CD14-positive monocyte (primary cell): ENCODE measurements at regions not wholly inside any gene's neighbourhood (a gene's known extent, or its start where the extent isn't known, plus 50 kb on each side); places are given as distances from the start of the nearest gene placed in this dataset.

Source experiments
- DNase-seq, 3 donors: peaks; one replicate each; pipeline ENCODE4 v3.0.0-alpha.2; 2011 to 2022
- H2AFZ ChIP-seq: 2 replicates; pipeline ENCODE4 v1.6.0; 2012; ENCODE audit warnings: mild to moderate bottlenecking, low read depth, low read length, inconsistent platforms; ENCODE audit not compliant: insufficient read depth, poor library complexity, severe bottlenecking
- H3K27ac ChIP-seq, 2 donors: 1 replicate in 1 of 2; 2 replicates in 1 of 2; pipeline ENCODE4 v1.5.1; 2012 to 2013; ENCODE audit warnings: low read length in 2 of 2, control low read depth in 1 of 2, inconsistent platforms in 1 of 2, low read depth in 1 of 2, mild to moderate bottlenecking in 1 of 2
- H3K27me3 ChIP-seq, 2 donors: one replicate each; pipeline versions ENCODE4 v1.6.0 to v1.6.1; 2011 to 2013; ENCODE audit warnings: low read length in 2 of 2; ENCODE audit not compliant: control insufficient read depth in 2 of 2, insufficient read depth in 2 of 2
- H3K36me3 ChIP-seq, 2 donors: replicated peaks in 1 of 2; 1 replicate in 1 of 2; 2 replicates in 1 of 2; pipeline versions ENCODE4 v1.5.1 to v1.6.1; 2012 to 2013; ENCODE audit warnings: low read length in 2 of 2, control low read depth in 1 of 2, inconsistent platforms in 1 of 2, mild to moderate bottlenecking in 1 of 2; ENCODE audit not compliant: insufficient read depth in 2 of 2, control insufficient read depth in 1 of 2
- H3K4me1 ChIP-seq, 2 donors: 1 replicate in 1 of 2; 2 replicates in 1 of 2; pipeline versions ENCODE4 v1.5.1 to v1.6.1; 2012 to 2013; ENCODE audit warnings: low read length in 2 of 2, control low read depth in 1 of 2, inconsistent platforms in 1 of 2, mild to moderate bottlenecking in 1 of 2, moderate library complexity in 1 of 2; ENCODE audit not compliant: insufficient read depth in 2 of 2, control insufficient read depth in 1 of 2
- H3K4me2 ChIP-seq: replicated peaks from 2 replicates; pipeline ENCODE3; 2012; ENCODE audit warnings: low read length, moderate library complexity, mild to moderate bottlenecking; ENCODE audit not compliant: poor library complexity, severe bottlenecking; ENCODE audit errors: extremely low read depth
- H3K4me3 ChIP-seq, 3 experiments: fragments of 200-600 bp in 1 of 3; sonication (generic) in 1 of 3; replicated peaks in 1 of 3; 1 replicate in 2 of 3; 2 replicates in 1 of 3; pipeline ENCODE4 v1.5.1; 2011 to 2013; ENCODE audit warnings: low read length in 3 of 3, mild to moderate bottlenecking in 3 of 3, control low read depth in 2 of 3, low read depth in 2 of 3, inconsistent platforms in 1 of 3, moderate library complexity in 1 of 3
- H3K79me2 ChIP-seq: 2 replicates; pipeline ENCODE4 v1.6.0; 2012; ENCODE audit warnings: mild to moderate bottlenecking, control low read depth, inconsistent platforms, low read length, moderate library complexity; ENCODE audit not compliant: insufficient read depth
- H3K9ac ChIP-seq: 2 replicates; pipeline ENCODE4 v1.6.0; 2017; ENCODE audit warnings: low read length, mild to moderate bottlenecking; ENCODE audit not compliant: insufficient read depth, poor library complexity, severe bottlenecking
- H3K9me3 ChIP-seq, 2 donors: replicated peaks in 1 of 2; 1 replicate in 1 of 2; 2 replicates in 1 of 2; pipeline versions ENCODE4 v1.5.1 to v1.6.1; 2012 to 2013; ENCODE audit warnings: low read length in 2 of 2, control low read depth in 1 of 2; ENCODE audit not compliant: control insufficient read depth in 1 of 2, insufficient read depth in 1 of 2
- H4K20me1 ChIP-seq: 2 replicates; pipeline ENCODE4 v1.6.0; 2012; ENCODE audit warnings: mild to moderate bottlenecking, low read length, control low read depth, moderate library complexity; ENCODE audit not compliant: insufficient read depth
- H3K27ac Mint-ChIP-seq, 7 donors: one replicate each; pipeline ENCODE4 v1.8.0; 2020; ENCODE audit warnings: mild to moderate bottlenecking in 7 of 7, mixed read lengths in 7 of 7, moderate library complexity in 6 of 7, inconsistent platforms in 2 of 7
- H3K27me3 Mint-ChIP-seq, 3 donors: one replicate each; pipeline ENCODE4 v1.8.0; 2021 to 2022; ENCODE audit warnings: low read depth in 3 of 3, mild to moderate bottlenecking in 3 of 3, mixed read lengths in 3 of 3, moderate library complexity in 3 of 3, inconsistent platforms in 1 of 3
- H3K36me3 Mint-ChIP-seq, 2 donors: one replicate each; pipeline ENCODE4 v1.8.0; 2020; ENCODE audit warnings: mixed read lengths in 2 of 2, inconsistent platforms in 1 of 2, mild to moderate bottlenecking in 1 of 2
- H3K4me1 Mint-ChIP-seq: one replicate; pipeline ENCODE4 v1.8.0; 2020; ENCODE audit warnings: mild to moderate bottlenecking, mixed read lengths
- H3K4me3 Mint-ChIP-seq, 2 donors: one replicate each; pipeline ENCODE4 v1.8.0; 2020; ENCODE audit warnings: mild to moderate bottlenecking in 2 of 2, mixed read lengths in 2 of 2, moderate library complexity in 1 of 2
- H3K9me3 Mint-ChIP-seq, 7 donors: one replicate each; pipeline ENCODE4 v1.8.0; 2020 to 2022; ENCODE audit warnings: mixed read lengths in 7 of 7, mild to moderate bottlenecking in 6 of 7, moderate library complexity in 6 of 7, inconsistent platforms in 2 of 7
- WGBS: methylation state at CpG from one replicate; pipeline ENCODE4 v1.1.5; 2013; ENCODE audit warnings: missing lambda C conversion rate; ENCODE audit not compliant: insufficient coverage; 5-methylcytosine and 5-hydroxymethylcytosine counted together
- intact Hi-C, 2 donors: fragments of 100-400 bp; cut with micrococcal nuclease; formaldehyde crosslinking; loops; one replicate each; pipeline versions ENCODE4 v1.15.0 to v1.15.1; 2023
- TF ChIP-seq, protein P1 (sequence below): fragments of 200-600 bp; IDR thresholded peaks from one replicate; pipeline ENCODE4 v1.8.0; 2022; ENCODE audit warnings: antibody characterized with exemption, mild to moderate bottlenecking

GRCh38 chr16:47917118-47917517, 238.7 kb downstream of the ABCC12 start:
- no peak overlapping the region for H3K27ac Mint-ChIP-seq

DNA sequence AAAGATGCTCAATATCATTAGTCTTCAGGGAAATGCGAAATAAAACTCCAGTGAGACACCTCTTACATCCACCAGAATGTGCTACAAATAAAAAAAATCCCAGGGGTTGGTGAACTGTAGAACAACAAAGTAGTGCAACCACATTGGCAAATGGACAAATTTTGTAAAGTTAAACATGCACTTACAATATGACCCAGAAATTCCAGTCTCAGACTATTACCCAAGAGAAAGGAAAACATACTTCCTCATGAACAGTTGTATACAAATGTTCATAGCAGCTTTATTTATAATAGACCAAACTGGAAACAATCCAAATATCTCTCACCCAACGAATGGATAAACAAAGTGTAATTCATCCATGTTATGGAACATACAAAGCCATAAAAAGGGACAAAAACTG, 239.5 kb downstream of the ABCC12 start:
- no peaks in the 10 kb centered on the region for H3K27me3 ChIP-seq

More at GRCh38 chr16:47917118-47917517, 238.7 kb downstream of the ABCC12 start:
- Mint-ChIP-seq H3K9me3 (peaks cover 0 to 6% (median 4%) of the 10 kb centered on the region in 7 donors), H3K4me1 (no peaks in the 10 kb centered on the region), H3K36me3 (no peaks in the 10 kb centered on the region), H3K4me3 (no peak overlapping the region), H3K27me3 (no peaks in the 10 kb centered on the region)
- no peaks in the 10 kb centered on the region for H3K36me3 ChIP-seq
- no peaks in the 10 kb centered on the region for H4K20me1 ChIP-seq
- no peak overlapping the region for H3K27ac ChIP-seq
- no peak overlapping the region for H3K9ac ChIP-seq
- H3K27me3 ChIP-seq, result no peaks in the 10 kb centered on the region
- no peaks in the 10 kb centered on the region for H3K4me1 ChIP-seq
- TF ChIP-seq, protein P1, sequence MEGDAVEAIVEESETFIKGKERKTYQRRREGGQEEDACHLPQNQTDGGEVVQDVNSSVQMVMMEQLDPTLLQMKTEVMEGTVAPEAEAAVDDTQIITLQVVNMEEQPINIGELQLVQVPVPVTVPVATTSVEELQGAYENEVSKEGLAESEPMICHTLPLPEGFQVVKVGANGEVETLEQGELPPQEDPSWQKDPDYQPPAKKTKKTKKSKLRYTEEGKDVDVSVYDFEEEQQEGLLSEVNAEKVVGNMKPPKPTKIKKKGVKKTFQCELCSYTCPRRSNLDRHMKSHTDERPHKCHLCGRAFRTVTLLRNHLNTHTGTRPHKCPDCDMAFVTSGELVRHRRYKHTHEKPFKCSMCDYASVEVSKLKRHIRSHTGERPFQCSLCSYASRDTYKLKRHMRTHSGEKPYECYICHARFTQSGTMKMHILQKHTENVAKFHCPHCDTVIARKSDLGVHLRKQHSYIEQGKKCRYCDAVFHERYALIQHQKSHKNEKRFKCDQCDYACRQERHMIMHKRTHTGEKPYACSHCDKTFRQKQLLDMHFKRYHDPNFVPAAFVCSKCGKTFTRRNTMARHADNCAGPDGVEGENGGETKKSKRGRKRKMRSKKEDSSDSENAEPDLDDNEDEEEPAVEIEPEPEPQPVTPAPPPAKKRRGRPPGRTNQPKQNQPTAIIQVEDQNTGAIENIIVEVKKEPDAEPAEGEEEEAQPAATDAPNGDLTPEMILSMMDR, result no peak
- H3K79me2 ChIP-seq, result no peaks in the 10 kb centered on the region
- H3K4me3 ChIP-seq, result no peak overlapping the region
- H3K9me3 ChIP-seq, result no peaks in the 10 kb centered on the region
- intact Hi-C loops, result no loop called here
- no peak overlapping the region for H3K4me2 ChIP-seq
- H2AFZ ChIP-seq, result no peak overlapping the region
- DNase-seq, result no peak

More for the DNA sequence above, 239.5 kb downstream of the ABCC12 start:
- Histone ChIP-seq H3K79me2 (no peaks in the 10 kb centered on the region), H4K20me1 (no peaks in the 10 kb centered on the region), H3K36me3 (no peaks in the 10 kb centered on the region), H3K4me2 (no peak overlapping the region), H3K27ac (no peak overlapping the region), H2AFZ (no peak overlapping the region), H3K9me3 (no peaks in the 10 kb centered on the region), H3K4me1 (no peaks in the 10 kb centered on the region), H3K9ac (no peak overlapping the region), H3K4me3 (no peak overlapping the region)
- Mint-ChIP-seq H3K36me3 (no peaks in the 10 kb centered on the region), H3K27ac (no peak overlapping the region), H3K4me3 (no peak overlapping the region), H3K4me1 (no peaks in the 10 kb centered on the region), H3K9me3 (peaks cover under 1 to 7% (median 4%) of the 10 kb centered on the region in 7 donors), H3K27me3 (no peaks in the 10 kb centered on the region)
- TF ChIP-seq, protein P1, result no peak
- DNase-seq, result no peak
- WGBS, result no CpG with 5 or more reads among the region's 2 CpGs
- intact Hi-C loops, result no loop called here
